Suprapubic skin (tissue), 4 donors: ENCODE measurements at regions not wholly inside any gene's neighbourhood (a gene's known extent, or its start where the extent isn't known, plus 50 kb on each side); places are given as distances from the start of the nearest gene placed in this dataset.

ENCODE experiments used
- DNase-seq, 2 donors: peaks; one replicate each; pipeline ENCODE4 v3.0.0-alpha.2; 2019; ENCODE audit warnings: low spot score in 2 of 2
- H3K27ac ChIP-seq: fragments of 200-600 bp; sonication (generic); one replicate; pipeline ENCODE4 v1.5.1; 2019
- H3K27me3 ChIP-seq: fragments of 200-600 bp; sonication (generic); one replicate; pipeline ENCODE4 v1.5.1; 2019
- H3K36me3 ChIP-seq: fragments of 200-600 bp; sonication (generic); one replicate; pipeline ENCODE4 v1.5.1; 2019
- H3K4me1 ChIP-seq: fragments of 200-600 bp; sonication (generic); one replicate; pipeline ENCODE4 v1.5.1; 2019
- H3K4me3 ChIP-seq: fragments of 200-600 bp; sonication (generic); one replicate; pipeline ENCODE4 v1.5.1; 2019; ENCODE audit warnings: mild to moderate bottlenecking
- H3K9me3 ChIP-seq: fragments of 200-600 bp; sonication (generic); one replicate; pipeline ENCODE4 v1.5.1; 2019
- EP300 ChIP-seq: sonication (generic); formaldehyde crosslinking; IDR thresholded peaks from one replicate; pipeline ENCODE4 v1.6.1; 2017; ENCODE audit warnings: antibody characterized with exemption
- POLR2A ChIP-seq, 2 donors: fragments of 450-650 bp; IDR thresholded peaks; one replicate each; pipeline ENCODE4 v1.6.1; 2017; ENCODE audit warnings: antibody characterized with exemption in 2 of 2, mild to moderate bottlenecking in 2 of 2, moderate library complexity in 2 of 2
- POLR2AphosphoS5 ChIP-seq, 3 donors: sonication (generic); formaldehyde crosslinking; IDR thresholded peaks; one replicate each; pipeline ENCODE4 v1.6.1; 2017; ENCODE audit warnings: antibody characterized with exemption in 3 of 3
- WGBS: methylation state at CpG from one replicate; pipeline ENCODE4 v1.1.5; 2018; 5-methylcytosine and 5-hydroxymethylcytosine counted together
- TF ChIP-seq, protein P1 (sequence below), 2 donors: fragments of 200-600 bp in 1 of 2; fragments of 450-650 bp in 1 of 2; sonication (generic) in 1 of 2; IDR thresholded peaks; one replicate each; pipeline ENCODE4 v1.5.1; 2016 to 2019; ENCODE audit warnings: antibody characterized with exemption in 2 of 2, mild to moderate bottlenecking in 1 of 2, moderate library complexity in 1 of 2

DNA sequence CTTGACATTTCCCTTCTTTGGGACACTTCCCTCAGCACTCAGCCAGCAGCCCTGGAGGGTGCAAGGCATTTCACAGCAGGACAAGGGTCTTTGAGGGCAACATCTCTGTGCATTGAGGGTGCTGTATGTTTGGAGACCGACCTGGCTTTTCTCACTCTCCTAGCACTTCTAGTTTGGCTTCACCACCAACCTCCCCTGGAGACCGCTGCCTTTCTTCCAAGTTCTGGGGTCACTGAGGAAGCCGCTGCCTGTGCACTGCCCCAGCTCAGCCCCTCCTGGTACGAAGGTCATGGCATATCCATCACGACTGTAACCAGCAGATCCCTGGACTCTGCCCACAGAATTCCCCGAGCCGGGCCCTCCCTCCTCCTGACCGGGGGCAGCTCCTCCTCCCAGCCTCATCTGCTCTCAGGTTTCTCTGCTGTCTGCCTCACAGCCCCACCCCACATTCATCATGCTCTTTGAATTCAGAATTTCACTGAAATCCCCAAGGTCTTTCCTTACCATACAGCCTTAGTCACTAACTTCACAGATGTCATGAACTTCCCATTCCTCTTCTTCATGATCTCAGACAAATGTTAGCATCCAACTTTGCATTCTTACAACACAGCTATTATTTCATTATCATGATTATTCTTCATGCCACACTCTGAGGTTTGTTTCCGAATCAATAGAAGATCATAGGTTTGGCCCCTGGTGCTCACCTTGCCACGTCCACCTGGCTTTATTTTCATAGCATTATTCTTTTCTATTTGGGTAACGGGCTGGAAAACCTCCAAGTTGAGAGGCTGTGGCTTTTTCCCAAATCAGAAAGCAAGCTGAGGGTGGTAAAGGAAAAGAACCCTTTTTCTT is 113.0 kb upstream of the COPS8 start:
- WGBS: 51% methylated on average over 11 of the region's 11 CpGs
- no peak overlapping the region for H3K4me3 ChIP-seq
- H3K4me1 ChIP-seq: peaks cover 17% of the 10 kb centered on the region
- no peaks in the 10 kb centered on the region for H3K36me3 ChIP-seq
- peaks cover 10% of the 10 kb centered on the region for H3K27me3 ChIP-seq
- H3K27ac ChIP-seq: peak overlapping the region; percentile 44
- no peaks in the 10 kb centered on the region for H3K9me3 ChIP-seq
- no peak for TF ChIP-seq POLR2AphosphoS5 (IDR thresholded peaks at IDR 0.05)
- TF ChIP-seq, protein P1, sequence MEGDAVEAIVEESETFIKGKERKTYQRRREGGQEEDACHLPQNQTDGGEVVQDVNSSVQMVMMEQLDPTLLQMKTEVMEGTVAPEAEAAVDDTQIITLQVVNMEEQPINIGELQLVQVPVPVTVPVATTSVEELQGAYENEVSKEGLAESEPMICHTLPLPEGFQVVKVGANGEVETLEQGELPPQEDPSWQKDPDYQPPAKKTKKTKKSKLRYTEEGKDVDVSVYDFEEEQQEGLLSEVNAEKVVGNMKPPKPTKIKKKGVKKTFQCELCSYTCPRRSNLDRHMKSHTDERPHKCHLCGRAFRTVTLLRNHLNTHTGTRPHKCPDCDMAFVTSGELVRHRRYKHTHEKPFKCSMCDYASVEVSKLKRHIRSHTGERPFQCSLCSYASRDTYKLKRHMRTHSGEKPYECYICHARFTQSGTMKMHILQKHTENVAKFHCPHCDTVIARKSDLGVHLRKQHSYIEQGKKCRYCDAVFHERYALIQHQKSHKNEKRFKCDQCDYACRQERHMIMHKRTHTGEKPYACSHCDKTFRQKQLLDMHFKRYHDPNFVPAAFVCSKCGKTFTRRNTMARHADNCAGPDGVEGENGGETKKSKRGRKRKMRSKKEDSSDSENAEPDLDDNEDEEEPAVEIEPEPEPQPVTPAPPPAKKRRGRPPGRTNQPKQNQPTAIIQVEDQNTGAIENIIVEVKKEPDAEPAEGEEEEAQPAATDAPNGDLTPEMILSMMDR (IDR thresholded peaks at IDR 0.05): no peak
- TF ChIP-seq POLR2A (IDR thresholded peaks at IDR 0.05): no peak
- no peak for TF ChIP-seq EP300
- peak; percentile 86 to 92 for DNase-seq

DNA sequence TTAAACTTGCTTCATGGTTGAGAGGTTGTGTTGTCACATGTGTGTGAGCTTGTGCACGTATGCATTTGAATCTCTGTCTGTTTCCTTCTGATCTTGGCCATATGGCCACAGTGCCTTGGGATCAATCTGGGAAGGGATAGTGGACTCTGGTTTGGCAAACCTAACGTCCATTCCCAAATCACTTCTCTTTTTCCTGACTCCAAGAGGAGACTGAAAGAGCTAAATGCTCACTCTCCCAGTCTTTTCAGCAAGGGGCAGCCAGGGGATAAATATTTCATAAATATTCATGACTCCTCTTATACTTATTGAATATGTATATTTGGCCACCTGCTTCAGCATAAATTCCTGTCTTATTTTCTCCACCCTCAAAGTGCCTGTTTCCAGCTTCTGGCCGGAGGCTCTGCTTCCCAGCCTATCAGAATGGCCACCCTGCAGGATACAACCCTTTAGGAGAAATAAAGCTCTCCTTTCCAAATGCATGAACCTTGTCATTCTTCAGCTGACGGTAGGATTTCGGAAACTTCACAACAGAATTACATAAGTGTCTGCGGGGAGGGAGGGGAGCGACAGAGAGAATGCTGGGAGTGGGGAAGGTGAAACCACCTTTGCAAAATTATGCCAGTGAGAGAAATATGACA is 112.2 kb upstream of the COPS8 start:
- H3K4me1 ChIP-seq: peaks cover 17% of the 10 kb centered on the region
- no peaks in the 10 kb centered on the region for H3K9me3 ChIP-seq
- DNase-seq: no peak
- TF ChIP-seq, protein P1 (IDR thresholded peaks at IDR 0.05): no peak
- no peak for TF ChIP-seq EP300
- no peak for TF ChIP-seq POLR2A (IDR thresholded peaks at IDR 0.05)
- no peak for TF ChIP-seq POLR2AphosphoS5 (IDR thresholded peaks at IDR 0.05)
- H3K27ac ChIP-seq: peak overlapping the region; percentile 44
- peaks cover 10% of the 10 kb centered on the region for H3K27me3 ChIP-seq
- 82% methylated on average over 7 of the region's 7 CpGs for WGBS
- no peak overlapping the region for H3K4me3 ChIP-seq
- H3K36me3 ChIP-seq: no peaks in the 10 kb centered on the region

DNA sequence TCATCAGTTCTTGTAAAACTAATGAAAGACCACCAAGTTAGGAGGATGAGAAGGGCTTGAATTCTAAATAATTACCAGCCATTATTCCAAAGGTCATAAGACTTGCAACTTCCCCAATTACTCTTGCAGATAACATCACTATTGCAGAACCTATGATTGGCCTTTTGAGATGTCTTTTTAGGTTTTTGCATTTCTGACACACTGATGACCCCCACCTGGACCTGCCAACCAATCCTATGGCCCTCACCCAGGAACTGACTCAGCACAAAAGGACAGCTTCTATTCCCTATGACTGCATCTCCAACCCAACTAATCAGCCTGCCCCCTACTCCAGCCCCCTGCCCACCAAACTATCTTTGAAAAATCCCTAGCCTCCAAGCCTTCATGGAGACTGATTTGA is 111.5 kb upstream of the COPS8 start:
- Histone ChIP-seq H3K27ac (no peak overlapping the region), H3K4me3 (no peak overlapping the region), H3K36me3 (no peaks in the 10 kb centered on the region), H3K9me3 (no peaks in the 10 kb centered on the region), H3K4me1 (peaks cover 17% of the 10 kb centered on the region), H3K27me3 (peaks cover 10% of the 10 kb centered on the region)
- TF ChIP-seq POLR2AphosphoS5 (IDR thresholded peaks at IDR 0.05) (no peak), EP300 (no peak), POLR2A (IDR thresholded peaks at IDR 0.05) (no peak)
- TF ChIP-seq, protein P1 (IDR thresholded peaks at IDR 0.05): no peak
- DNase-seq: no peak

DNA sequence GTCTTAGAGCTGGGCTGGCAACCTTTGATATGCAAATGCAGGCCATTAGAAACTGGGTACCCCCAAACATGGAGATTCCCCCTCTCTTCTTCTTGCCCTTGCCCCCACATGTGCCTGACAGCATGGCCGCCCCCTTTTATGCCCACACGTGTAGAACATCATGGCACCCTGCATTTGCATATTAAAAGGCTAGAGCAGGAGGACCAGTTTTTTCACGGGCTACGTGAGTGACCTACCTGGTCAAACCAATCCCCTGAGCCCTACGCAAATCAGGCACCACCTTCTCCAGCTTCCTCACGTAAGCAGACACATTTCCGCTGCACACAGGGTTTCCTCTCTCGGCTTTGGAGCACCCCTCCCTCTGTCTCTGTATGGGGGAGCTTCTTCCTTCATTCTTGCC is 110.9 kb upstream of the COPS8 start:
- H3K27me3 ChIP-seq: peaks cover 10% of the 10 kb centered on the region
- H3K4me3 ChIP-seq: no peak overlapping the region
- H3K9me3 ChIP-seq: no peaks in the 10 kb centered on the region
- no peaks in the 10 kb centered on the region for H3K36me3 ChIP-seq
- peaks cover 17% of the 10 kb centered on the region for H3K4me1 ChIP-seq
- DNase-seq: peak in 1 of 2 donors; percentile 56
- H3K27ac ChIP-seq: no peak overlapping the region
- 79% methylated on average over 8 of the region's 8 CpGs for WGBS
- TF ChIP-seq POLR2AphosphoS5 (IDR thresholded peaks at IDR 0.05) (no peak), POLR2A (IDR thresholded peaks at IDR 0.05) (no peak), EP300 (no peak)

DNA sequence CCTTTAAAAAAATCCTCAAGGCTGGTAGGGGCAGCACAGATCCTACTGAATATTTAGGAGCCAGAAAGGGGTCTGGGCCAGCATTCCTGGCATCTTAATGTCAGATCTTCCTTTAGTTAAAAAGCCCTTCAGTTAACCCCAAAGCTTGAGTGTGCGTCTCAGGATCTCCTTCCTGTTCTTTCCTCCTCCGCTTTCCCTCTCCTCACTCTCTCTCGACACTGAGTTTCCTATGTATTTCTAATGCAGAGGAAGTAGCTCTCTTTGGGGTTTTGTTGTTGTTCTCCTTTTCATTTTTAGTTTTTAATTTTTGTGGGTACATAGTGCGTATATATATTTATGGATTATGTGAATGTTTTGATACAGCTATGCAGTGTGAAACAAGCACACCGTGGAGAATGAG is 109.9 kb upstream of the COPS8 start:
- H3K9me3 ChIP-seq: no peaks in the 10 kb centered on the region
- peaks cover 10% of the 10 kb centered on the region for H3K27me3 ChIP-seq
- H3K27ac ChIP-seq: no peak overlapping the region
- WGBS: 93% methylated on average over 5 of the region's 5 CpGs
- H3K4me1 ChIP-seq: peaks cover 17% of the 10 kb centered on the region
- H3K36me3 ChIP-seq: no peaks in the 10 kb centered on the region
- H3K4me3 ChIP-seq: no peak overlapping the region
- no peak for DNase-seq
- TF ChIP-seq, protein P1 (IDR thresholded peaks at IDR 0.05): no peak
- TF ChIP-seq POLR2A (IDR thresholded peaks at IDR 0.05) (no peak), EP300 (no peak), POLR2AphosphoS5 (IDR thresholded peaks at IDR 0.05) (no peak)
